GM10248 (cell line): ENCODE measurements at regions not wholly inside any gene's neighbourhood (a gene's known extent, or its start where the extent isn't known, plus 50 kb on each side); places are given as distances from the start of the nearest gene placed in this dataset.
"Not testable (repeated sequence)": the region's sequence is repeated elsewhere in the genome, so short reads cannot be mapped to it uniquely, and the experiment has no call there.

Source experiments
- CTCF ChIA-PET: fragments of 300-600 bp; sonication (Branson Sonifier 250); formaldehyde crosslinking; extraction: SDS; loops from one replicate; lab custom pipeline; 2021; ENCODE audit warnings: antibody characterized with exemption; lab: Yijun Ruan, JAX
- POLR2A ChIA-PET: fragments of 350-650 bp; sonication (Branson Sonifier 250); formaldehyde crosslinking; extraction: SDS; loops from one replicate; lab custom pipeline; 2020; ENCODE audit warnings: antibody characterized with exemption; lab: Yijun Ruan, JAX
- DNase-seq: peaks from one replicate; pipeline ENCODE4 v3.0.0; 2012; ENCODE audit errors: extremely low spot score
- CTCF ChIP-seq: IDR thresholded peaks from 2 replicates; pipeline ENCODE4 v1.5.1; 2012; ENCODE audit warnings: mild to moderate bottlenecking, low read depth; ENCODE audit errors: extremely low read depth, missing control alignments, control extremely low read depth

- ChIA-PET CTCF (no interaction called here), POLR2A (no interaction called here)
- no peak for DNase-seq
- TF ChIP-seq CTCF: no peak
Observed at GRCh38 chr14:43399289-43399688, 1107.8 kb downstream of the FSCB start.

GRCh38 chr14:43370565-43370896 is 1136.6 kb downstream of the FSCB start:
- DNase-seq, POLR2A ChIA-PET: not testable (repeated sequence)
- CTCF ChIA-PET: interaction anchor here (0.9 kb wide), 1 partner anchor 11 kb away, joined by 3 read pairs; no protein-coding TSS in a partner anchor

- ChIA-PET POLR2A (no interaction called here), CTCF (interaction anchor here (0.9 kb wide), 1 partner anchor 10 kb away, joined by 3 read pairs; no protein-coding TSS in a partner anchor)
- TF ChIP-seq CTCF: no peak
- peak; percentile 9 for DNase-seq
Observed at GRCh38 chr14:43369710-43370564, 1137.1 kb downstream of the FSCB start.

- POLR2A ChIA-PET: no interaction called here
- DNase-seq: no peak
- CTCF ChIA-PET: no interaction called here
- no peak for TF ChIP-seq CTCF
Observed at GRCh38 chr14:43362586-43362985, 1144.5 kb downstream of the FSCB start.

- no peak for DNase-seq
- CTCF ChIA-PET: no interaction called here
- POLR2A ChIA-PET: no interaction called here
- no peak for TF ChIP-seq CTCF
Observed at GRCh38 chr14:43361751-43362150, 1145.3 kb downstream of the FSCB start.

- CTCF ChIA-PET: interaction anchor here (0.7 kb wide), 1 partner anchor 10 kb away, joined by 3 read pairs; no protein-coding TSS in a partner anchor
- no peak for DNase-seq
- POLR2A ChIA-PET: no interaction called here
- no peak for TF ChIP-seq CTCF
Observed at GRCh38 chr14:43360239-43360638, 1146.8 kb downstream of the FSCB start.

GRCh38 chr14:43359317-43359716 is 1147.8 kb downstream of the FSCB start:
- no peak for DNase-seq
- ChIA-PET POLR2A (no interaction called here), CTCF (no interaction called here)
- TF ChIP-seq CTCF: no peak
